Activated CD4-positive, alpha-beta T cell treated with anti-CD3 and anti-CD28 coated beads for 48 hours (primary cell): ENCODE measurements at regions not wholly inside any gene's neighbourhood (a gene's known extent, or its start where the extent isn't known, plus 50 kb on each side); places are given as distances from the start of the nearest gene placed in this dataset.

Experiments
- DNase-seq: peaks from one replicate; pipeline ENCODE4 v3.0.0-alpha.2; 2020

DNA sequence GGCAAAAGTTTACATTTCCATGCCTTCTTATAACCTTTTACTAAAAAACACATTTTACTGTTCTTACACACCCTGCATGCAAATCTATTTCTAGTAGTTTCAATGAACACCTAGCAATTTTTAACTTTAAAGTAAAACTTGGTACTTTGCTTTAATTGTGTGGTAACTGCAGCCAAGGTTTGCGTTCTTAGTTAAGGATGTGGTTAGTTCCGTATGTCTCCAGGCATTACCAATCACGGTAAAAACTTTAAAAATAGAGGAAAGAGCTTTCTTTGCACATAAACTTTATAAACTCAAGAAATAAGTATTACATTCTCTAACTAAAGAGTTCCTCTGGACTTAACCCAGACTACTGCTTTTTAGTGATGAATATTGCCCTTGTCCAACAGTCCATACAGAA is 795.2 kb downstream of the SLC16A7 start:
- no peak for DNase-seq

GRCh38 chr12:60391791-60392190 is 796.0 kb downstream of the SLC16A7 start:
- DNase-seq = no peak

DNA sequence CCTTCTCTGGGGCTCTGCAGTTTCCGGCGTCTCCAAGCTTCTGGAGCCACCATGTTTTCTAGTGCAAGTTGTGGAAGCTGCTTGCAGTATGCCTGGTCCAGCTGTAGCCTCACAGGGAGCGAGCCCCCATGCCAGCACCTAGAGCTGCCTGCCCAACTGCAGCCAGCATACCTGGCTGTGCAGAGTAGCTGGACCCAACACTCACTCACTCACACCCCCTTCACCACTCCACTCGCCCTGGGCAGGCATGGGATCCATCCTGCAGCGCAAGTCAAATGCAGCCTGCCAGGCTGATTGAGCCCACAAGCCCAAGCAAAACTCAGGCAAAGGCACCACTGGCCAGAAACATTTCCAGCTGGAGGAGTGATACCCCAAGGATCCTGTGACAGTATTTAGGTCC is 797.3 kb downstream of the SLC16A7 start:
- no peak for DNase-seq

- no peak for DNase-seq
These were observed 798.8 kb downstream of the SLC16A7 start for GRCh38 chr12:60394665-60395064.

GRCh38 chr12:60398547-60398946 is 802.7 kb downstream of the SLC16A7 start:
- DNase-seq = no peak

DNA sequence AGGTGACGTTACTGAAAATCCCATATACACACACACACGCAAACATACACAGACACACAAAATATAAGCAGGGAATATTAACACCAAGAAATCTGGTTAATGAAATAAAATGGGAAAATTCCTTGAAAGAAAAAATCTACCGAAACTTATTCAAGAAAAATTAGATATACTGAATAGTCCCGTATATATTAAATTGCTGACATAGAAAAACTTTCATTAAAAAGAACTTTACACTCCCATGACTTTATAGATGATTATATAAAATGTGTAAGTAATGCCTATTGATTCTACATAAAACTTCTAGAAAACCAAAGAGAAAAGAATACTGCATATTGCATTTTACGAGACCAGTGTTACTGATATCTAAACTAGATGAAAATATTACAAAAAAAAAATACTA is 803.2 kb downstream of the SLC16A7 start:
- no peak for DNase-seq

DNA sequence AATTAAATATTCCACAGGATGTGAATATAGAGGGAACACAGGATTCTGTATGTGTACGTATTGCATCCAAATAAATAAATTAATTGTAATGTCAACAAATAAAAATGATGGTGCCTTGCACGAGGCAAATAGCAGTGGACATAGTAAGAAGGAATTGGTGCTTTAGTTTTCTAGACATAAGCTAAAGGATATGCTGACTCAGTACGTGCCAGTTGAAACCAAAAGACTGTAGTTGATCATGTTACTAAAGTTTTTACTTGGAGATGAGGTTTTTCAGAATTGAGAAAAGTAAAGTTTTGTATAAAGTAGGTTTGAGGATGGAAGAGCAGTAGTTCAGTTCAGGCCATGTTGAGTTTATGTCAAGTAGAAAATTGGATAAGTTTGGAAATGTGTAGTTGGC is 807.2 kb downstream of the SLC16A7 start:
- no peak for DNase-seq

DNA sequence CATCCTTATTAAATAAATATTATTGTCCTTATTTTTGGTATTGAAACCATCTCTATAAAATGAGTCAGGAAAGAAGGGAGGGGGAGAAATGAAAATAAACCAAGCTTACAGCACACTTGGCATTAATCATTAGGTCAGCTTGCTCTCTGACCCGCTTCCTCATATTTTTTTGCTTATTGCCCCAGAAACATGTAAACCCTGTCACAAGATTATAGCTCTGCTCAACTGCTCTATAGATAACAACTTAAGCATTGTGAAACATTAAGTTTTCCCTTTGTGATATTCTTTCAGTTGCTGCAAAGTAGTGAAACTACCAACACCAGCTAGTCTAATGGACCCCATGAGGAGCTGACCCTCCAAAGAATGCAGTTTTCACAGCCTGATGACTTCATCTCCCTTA is 819.5 kb downstream of the SLC16A7 start:
- no peak for DNase-seq

DNA sequence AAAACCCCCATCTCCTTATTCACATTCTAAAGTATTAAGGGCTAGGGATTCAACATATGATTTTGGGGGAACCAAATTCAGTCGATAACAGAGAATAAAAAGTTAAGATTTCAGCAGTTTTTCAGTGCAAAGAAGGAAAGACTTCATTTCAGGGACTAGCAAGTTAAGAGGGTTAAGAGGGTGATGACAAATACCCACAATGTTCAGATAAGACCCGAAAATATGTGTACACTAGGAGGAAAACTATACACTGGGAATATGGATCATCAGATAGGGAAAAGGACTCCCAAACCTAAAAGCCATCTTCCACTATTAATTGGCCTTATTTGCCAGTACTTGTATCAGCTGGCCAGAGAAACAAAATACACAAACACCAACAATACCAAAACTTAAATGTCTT is 824.2 kb downstream of the SLC16A7 start:
- no peak for DNase-seq

DNA sequence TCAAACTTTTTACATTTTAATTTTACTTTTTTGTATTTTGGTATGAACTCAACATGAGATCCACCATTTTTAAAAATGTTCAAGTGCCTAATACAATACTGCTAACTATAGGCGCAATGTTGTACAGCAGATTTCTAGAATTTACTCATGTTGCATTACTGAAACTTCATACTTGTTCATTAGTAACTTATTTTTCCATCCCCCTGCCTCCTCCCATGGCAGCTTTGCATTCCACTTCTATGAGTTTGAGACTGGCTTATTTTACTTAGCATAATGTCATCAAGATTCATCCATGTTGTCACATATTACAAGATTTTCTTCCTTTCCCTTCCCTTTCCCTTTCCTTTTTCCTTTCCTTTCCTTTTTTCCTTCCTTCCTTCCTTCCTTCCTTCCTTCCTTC is 825.9 kb downstream of the SLC16A7 start:
- DNase-seq = no peak

DNA sequence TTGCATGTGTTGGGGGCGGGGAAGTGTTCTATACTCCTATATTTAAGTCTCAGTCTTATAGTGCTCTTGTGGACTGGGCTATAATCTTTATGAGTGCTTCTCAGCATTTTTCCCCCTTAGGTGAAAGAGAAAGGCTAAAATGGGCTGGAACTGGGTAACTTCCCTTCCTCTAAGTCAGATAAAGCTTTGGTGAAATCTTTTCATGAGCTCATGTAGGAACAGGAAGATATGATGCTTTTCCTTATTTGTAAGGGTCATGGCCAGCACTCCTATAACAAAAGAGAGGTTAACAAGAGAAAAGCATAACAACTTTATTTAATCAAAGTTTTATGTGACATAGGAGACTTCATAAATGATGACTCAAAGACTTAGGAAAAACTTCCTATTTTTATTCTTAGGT is 841.5 kb downstream of the SLC16A7 start:
- DNase-seq = no peak

DNA sequence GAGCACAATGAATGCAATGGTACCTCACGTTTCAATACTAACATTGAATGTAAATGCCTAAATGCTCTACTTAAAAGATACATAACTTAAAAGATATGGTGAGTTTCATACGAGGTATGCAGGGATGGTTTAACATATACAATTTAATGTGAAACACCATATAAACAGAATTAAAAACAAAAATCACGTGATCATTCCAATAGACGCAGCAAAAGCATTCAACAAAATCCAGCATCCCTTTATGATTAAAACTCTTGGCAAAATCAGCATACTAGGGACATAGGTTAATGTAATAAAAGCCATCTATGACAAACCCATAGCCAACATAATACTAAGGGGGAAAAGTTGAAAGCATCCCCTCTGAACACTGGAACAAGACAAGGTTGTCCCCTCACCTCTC is 845.7 kb downstream of the SLC16A7 start:
- DNase-seq = no peak

GRCh38 chr12:60451457-60451856 is 855.6 kb downstream of the SLC16A7 start:
- DNase-seq = no peak

- DNase-seq = no peak
These were observed 869.2 kb downstream of the SLC16A7 start for GRCh38 chr12:60465060-60465459.

GRCh38 chr12:60468546-60468945 is 872.7 kb downstream of the SLC16A7 start:
- no peak for DNase-seq

DNA sequence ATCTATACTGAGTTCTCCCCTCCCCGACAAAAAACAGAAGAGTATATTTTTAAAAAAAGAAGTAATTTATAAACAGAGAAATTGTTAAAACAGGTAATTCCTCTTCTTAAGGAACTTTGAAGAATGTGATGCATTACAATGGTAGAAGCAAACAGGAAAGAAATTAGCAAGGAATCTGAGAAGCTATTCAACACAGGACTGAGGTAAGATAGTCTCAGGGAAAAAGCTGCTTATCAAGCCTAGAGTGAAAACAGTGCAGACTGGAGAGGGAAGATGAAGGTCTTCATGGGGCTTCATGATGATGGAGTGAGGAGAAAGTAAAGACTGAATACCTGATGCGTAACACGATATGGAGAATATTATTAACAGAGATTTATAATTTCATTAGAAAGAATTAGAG is 880.0 kb downstream of the SLC16A7 start:
- no peak for DNase-seq

DNA sequence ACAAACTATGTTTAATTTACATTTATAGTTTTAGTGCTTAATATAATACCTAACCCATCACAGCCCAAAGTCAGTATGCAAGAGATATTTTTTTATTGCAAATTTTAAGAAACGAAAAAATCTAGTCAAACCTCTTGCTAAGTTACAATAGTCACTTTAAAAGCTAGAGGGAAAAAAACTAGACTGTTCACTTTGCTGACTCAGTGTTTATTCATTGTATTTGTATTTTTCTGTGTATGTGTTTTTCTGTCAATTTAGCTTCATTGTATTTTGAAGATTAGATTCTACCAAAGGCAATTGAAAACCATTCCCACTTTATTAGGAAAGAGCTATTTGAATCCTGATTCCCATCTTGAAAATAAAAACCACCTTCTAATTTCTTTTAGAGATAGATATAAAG is 891.5 kb downstream of the SLC16A7 start:
- no peak for DNase-seq

DNA sequence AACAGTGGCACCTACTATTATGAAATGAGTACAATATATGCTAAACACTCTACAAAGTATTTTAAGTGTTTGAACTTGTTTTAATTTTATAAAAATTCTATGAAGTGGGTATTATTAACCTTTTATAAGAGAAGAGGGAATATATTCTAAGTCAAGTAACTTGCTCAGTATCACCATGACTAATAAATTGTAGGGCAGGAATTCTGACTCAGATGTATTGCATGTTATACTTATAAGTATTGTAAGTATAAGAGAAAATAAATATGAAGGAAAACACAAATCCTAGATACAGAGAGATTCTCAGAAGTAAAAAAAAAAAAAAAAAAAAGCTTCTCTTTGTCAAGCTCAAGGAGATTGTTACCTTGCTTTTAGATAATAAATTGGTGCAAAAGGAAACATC is 893.2 kb downstream of the SLC16A7 start:
- DNase-seq = no peak

DNA sequence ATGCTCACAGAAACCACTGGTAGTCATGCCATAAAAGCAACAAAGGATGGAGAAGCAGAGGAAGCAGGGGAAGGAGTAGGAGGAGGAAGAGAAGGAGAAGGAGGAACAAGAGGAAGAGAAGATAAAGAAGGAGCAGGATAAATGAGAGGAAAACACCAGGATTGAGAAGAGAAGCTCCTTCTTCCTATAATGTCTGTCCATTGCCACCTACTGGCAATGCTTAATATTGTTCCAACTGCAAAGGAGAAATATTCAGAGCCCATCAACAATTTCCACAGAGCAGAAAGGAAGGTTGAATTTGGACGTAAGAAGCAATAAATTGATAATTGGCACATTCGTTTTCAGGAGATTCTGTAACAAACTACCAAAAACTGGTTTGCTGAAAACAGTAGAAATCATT is 898.4 kb downstream of the SLC16A7 start:
- no peak for DNase-seq

DNA sequence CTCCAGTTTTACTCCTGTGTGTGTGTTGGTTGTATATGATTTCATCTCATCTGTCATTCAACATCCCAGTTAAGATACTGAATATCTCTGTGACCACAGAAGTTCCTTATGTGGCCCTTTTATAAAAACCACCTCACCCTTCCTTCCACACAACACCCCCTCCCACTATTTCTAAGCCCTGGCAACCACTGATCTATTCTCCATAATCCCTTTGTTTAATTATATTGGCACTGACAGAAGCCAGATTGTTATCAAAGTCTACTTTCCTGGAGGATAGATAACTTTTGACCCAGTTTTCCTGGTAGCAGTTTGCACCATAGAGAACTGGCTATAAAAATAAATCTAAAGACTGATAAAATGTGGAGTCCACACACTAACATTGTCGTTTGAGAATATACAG is 902.8 kb downstream of the SLC16A7 start:
- DNase-seq = no peak

DNA sequence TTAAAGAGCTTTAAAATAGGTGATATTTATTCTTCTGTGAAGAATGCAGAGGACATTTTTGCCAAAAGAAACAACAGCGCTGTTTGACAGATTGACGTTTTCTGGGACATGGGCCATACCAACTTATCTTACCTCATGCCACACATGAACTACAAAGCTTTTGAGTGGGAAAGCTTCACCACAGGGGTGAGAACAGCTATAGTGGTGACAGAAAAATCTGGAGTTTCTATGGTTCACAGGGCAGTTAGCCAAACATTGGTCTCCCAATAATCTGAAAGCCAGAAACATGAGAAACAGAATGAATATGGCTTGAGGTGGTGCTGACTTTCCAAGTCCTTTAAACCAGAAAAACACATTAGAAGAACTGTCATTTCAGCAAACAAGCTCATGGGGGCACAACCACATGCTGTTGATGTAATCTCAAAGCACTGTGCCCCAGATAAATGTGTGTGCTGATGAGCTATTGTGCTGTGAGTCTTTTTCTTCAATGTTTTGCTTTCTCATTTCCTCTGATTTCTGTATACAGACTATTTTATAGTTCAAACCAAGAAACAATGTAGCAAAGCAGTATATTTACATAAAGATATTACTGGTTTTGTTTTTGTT is 905.4 kb downstream of the SLC16A7 start:
- no peak for DNase-seq

- no peak for DNase-seq
These were observed 927.0 kb downstream of the SLC16A7 start for GRCh38 chr12:60522684-60523400.

GRCh38 chr12:60529261-60529660 is 933.4 kb downstream of the SLC16A7 start:
- DNase-seq = no peak

GRCh38 chr12:60529723-60530122 is 933.9 kb downstream of the SLC16A7 start:
- no peak for DNase-seq

GRCh38 chr12:60535363-60535762 is 939.5 kb downstream of the SLC16A7 start:
- no peak for DNase-seq
